RWPE2 (cell line): ENCODE measurements at regions not wholly inside any gene's neighbourhood (a gene's known extent, or its start where the extent isn't known, plus 50 kb on each side); places are given as distances from the start of the nearest gene placed in this dataset.

Experiments used
- ATAC-seq: fragments of 200-7000 bp; cut with Tn5 transposase; 3 replicates; pipeline ENCODE4 v1.9.1; 2021; ENCODE audit warnings: low read depth
- DNase-seq: peaks from one replicate; pipeline ENCODE4 v3.0.0-alpha.2; 2020; ENCODE audit warnings: low spot score
- H3K27ac ChIP-seq: fragments of 450-650 bp; 2 replicates; pipeline ENCODE4 v1.5.1; 2017; ENCODE audit warnings: mild to moderate bottlenecking; ENCODE audit not compliant: poor library complexity, severe bottlenecking
- H3K27me3 ChIP-seq: fragments of 250-450 bp; sonication (Bioruptor Pico); 2 replicates; pipeline ENCODE4 v1.5.1; 2021; ENCODE audit warnings: mild to moderate bottlenecking, moderate library complexity; ENCODE audit not compliant: insufficient read depth, poor library complexity, severe bottlenecking
- H3K36me3 ChIP-seq: fragments of 250-450 bp; sonication (Bioruptor Pico); 2 replicates; pipeline ENCODE4 v1.5.1; 2020; ENCODE audit warnings: low read depth, mild to moderate bottlenecking, moderate library complexity
- H3K4me1 ChIP-seq: fragments of 250-450 bp; sonication (Bioruptor Pico); 2 replicates; pipeline ENCODE4 v1.5.1; 2021; ENCODE audit warnings: mild to moderate bottlenecking, moderate library complexity; ENCODE audit not compliant: insufficient read depth, poor library complexity, severe bottlenecking
- H3K4me3 ChIP-seq: fragments of 250-450 bp; sonication (Bioruptor Pico); 2 replicates; pipeline ENCODE4 v1.5.1; 2021; ENCODE audit warnings: mild to moderate bottlenecking, moderate library complexity; ENCODE audit not compliant: severe bottlenecking
- H3K9me3 ChIP-seq: fragments of 250-450 bp; sonication (Bioruptor Pico); 2 replicates; pipeline ENCODE4 v1.5.1; 2021; ENCODE audit warnings: mild to moderate bottlenecking, moderate library complexity; ENCODE audit not compliant: severe bottlenecking
- CTCF ChIP-seq: fragments of 450-650 bp; IDR thresholded peaks from one replicate; pipeline ENCODE4 v1.5.1; 2017; ENCODE audit warnings: mild to moderate bottlenecking, moderate library complexity; ENCODE audit not compliant: poor library complexity, severe bottlenecking

GRCh38 chr14:62081012-62081612, 318.9 kb downstream of the SNAPC1 start:
- TF ChIP-seq CTCF, result no peak
- Histone ChIP-seq H3K27ac (no peak overlapping the region), H3K4me3 (no peak overlapping the region), H3K4me1 (no peaks in the 10 kb centered on the region), H3K9me3 (no peaks in the 10 kb centered on the region), H3K27me3 (no peaks in the 10 kb centered on the region), H3K36me3 (no peaks in the 10 kb centered on the region)
- ATAC-seq (no peak), DNase-seq (no peak)

- Histone ChIP-seq H3K9me3 (no peaks in the 10 kb centered on the region), H3K36me3 (no peaks in the 10 kb centered on the region), H3K27ac (no peak overlapping the region), H3K27me3 (no peaks in the 10 kb centered on the region), H3K4me3 (no peak overlapping the region), H3K4me1 (no peaks in the 10 kb centered on the region)
- DNase-seq (no peak), ATAC-seq (no peak)
- TF ChIP-seq CTCF, result no peak
These were observed 319.7 kb downstream of the SNAPC1 start for GRCh38 chr14:62081951-62082350.

- DNase-seq (no peak), ATAC-seq (no peak)
- no peaks in the 10 kb centered on the region for H3K4me1 ChIP-seq
- H3K36me3 ChIP-seq, result no peaks in the 10 kb centered on the region
- no peak overlapping the region for H3K4me3 ChIP-seq
- H3K9me3 ChIP-seq, result no peaks in the 10 kb centered on the region
- no peaks in the 10 kb centered on the region for H3K27me3 ChIP-seq
- no peak overlapping the region for H3K27ac ChIP-seq
- TF ChIP-seq CTCF, result no peak
These were observed 320.6 kb downstream of the SNAPC1 start for GRCh38 chr14:62082779-62083178.

GRCh38 chr14:62084020-62084419, 321.8 kb downstream of the SNAPC1 start:
- DNase-seq (no peak), ATAC-seq (no peak)
- Histone ChIP-seq H3K27ac (no peak overlapping the region), H3K4me1 (no peaks in the 10 kb centered on the region), H3K27me3 (no peaks in the 10 kb centered on the region), H3K4me3 (no peak overlapping the region), H3K9me3 (no peaks in the 10 kb centered on the region), H3K36me3 (no peaks in the 10 kb centered on the region)
- TF ChIP-seq CTCF, result no peak

GRCh38 chr14:62087191-62087590, 325.0 kb downstream of the SNAPC1 start:
- no peak overlapping the region for H3K4me3 ChIP-seq
- no peak for ATAC-seq
- no peaks in the 10 kb centered on the region for H3K36me3 ChIP-seq
- no peaks in the 10 kb centered on the region for H3K9me3 ChIP-seq
- no peak overlapping the region for H3K27ac ChIP-seq
- DNase-seq, result no peak
- TF ChIP-seq CTCF, result no peak
- H3K27me3 ChIP-seq, result no peaks in the 10 kb centered on the region
- no peaks in the 10 kb centered on the region for H3K4me1 ChIP-seq
